IMR-90 (cell line): ENCODE measurements at regions not wholly inside any gene's neighbourhood (a gene's known extent, or its start where the extent isn't known, plus 50 kb on each side); places are given as distances from the start of the nearest gene placed in this dataset.

ENCODE experiments used
- ATAC-seq: fragments of 200-7000 bp; cut with Tn5 transposase; 2 replicates; pipeline ENCODE4 v1.9.1; 2020; ENCODE audit warnings: low read depth, mild to moderate bottlenecking, moderate library complexity
- BruUV-seq: library from RNA; stranded (reverse); fragments of 400-500 nt; replicated peaks from 2 replicates; lab custom pipeline; 2021; lab: Mats Ljungman, UMichigan
- CTCF ChIA-PET: fragments of 300-600 bp; formaldehyde crosslinking; extraction: SDS; loops from one replicate; lab custom pipeline; 2021; ENCODE audit warnings: antibody characterized with exemption; lab: Yijun Ruan, JAX
- POLR2A ChIA-PET: fragments of 300-600 bp; sonication (Branson Sonifier 250); formaldehyde crosslinking; loops from one replicate; lab custom pipeline; 2022; ENCODE audit warnings: antibody characterized with exemption; ENCODE audit not compliant: unreplicated experiment; lab: Charles Lee
- DNase-seq: peaks from one replicate; pipeline ENCODE4 v3.0.0; 2013
- H2AFZ ChIP-seq: replicated peaks from 2 replicates; pipeline ENCODE3; 2013; ENCODE audit warnings: low read length, mild to moderate bottlenecking; ENCODE audit not compliant: poor library complexity
- H2AK5ac ChIP-seq: 2 replicates; pipeline ENCODE4 v1.6.1; 2013; ENCODE audit warnings: low read depth, low read length, inconsistent platforms
- H2AK9ac ChIP-seq: replicated peaks from 2 replicates; pipeline ENCODE3; 2013; ENCODE audit warnings: mild to moderate bottlenecking, low read depth, low read length, moderate library complexity; ENCODE audit not compliant: poor library complexity
- H2BK120ac ChIP-seq: 2 replicates; pipeline ENCODE4 v1.6.1; 2013; ENCODE audit warnings: low read depth, low read length, inconsistent platforms
- H2BK15ac ChIP-seq: 3 replicates; pipeline ENCODE4 v1.6.1; 2013; ENCODE audit warnings: low read depth, low read length, inconsistent platforms
- H2BK20ac ChIP-seq: 2 replicates; pipeline ENCODE4 v1.6.1; 2013; ENCODE audit warnings: low read depth, mild to moderate bottlenecking, inconsistent platforms, low read length, moderate library complexity
- H2BK5ac ChIP-seq: 2 replicates; pipeline ENCODE4 v1.6.1; 2013; ENCODE audit warnings: mild to moderate bottlenecking, low read depth, low read length, inconsistent platforms; ENCODE audit not compliant: poor library complexity, severe bottlenecking
- H3K14ac ChIP-seq: replicated peaks from 2 replicates; pipeline ENCODE4 v1.6.1; 2013; ENCODE audit warnings: low read depth, low read length, inconsistent platforms
- H3K18ac ChIP-seq: 2 replicates; pipeline ENCODE4 v1.6.1; 2013; ENCODE audit warnings: low read depth, low read length, control low read depth
- H3K23ac ChIP-seq: 2 replicates; pipeline ENCODE4 v1.6.1; 2013; ENCODE audit warnings: low read depth, low read length, inconsistent platforms
- H3K27ac ChIP-seq: 2 replicates; pipeline ENCODE4 v1.5.1; 2013; ENCODE audit warnings: mild to moderate bottlenecking, control low read depth, low read length; ENCODE audit not compliant: insufficient read depth
- H3K27me3 ChIP-seq: 2 replicates; pipeline ENCODE4 v1.6.1; 2013; ENCODE audit warnings: low read length; ENCODE audit not compliant: control insufficient read depth, insufficient read depth
- H3K36me3 ChIP-seq: 2 replicates; pipeline ENCODE4 v1.6.1; 2013; ENCODE audit warnings: low read length, mixed read lengths; ENCODE audit not compliant: control insufficient read depth, insufficient read depth
- H3K4ac ChIP-seq: 2 replicates; pipeline ENCODE4 v1.6.1; 2013; ENCODE audit warnings: low read depth, low read length, inconsistent platforms
- H3K4me1 ChIP-seq: 2 replicates; pipeline ENCODE4 v1.6.1; 2013; ENCODE audit warnings: low read length, mixed read lengths; ENCODE audit not compliant: control insufficient read depth, insufficient read depth
- H3K4me2 ChIP-seq: 2 replicates; pipeline ENCODE4 v1.6.1; 2013; ENCODE audit warnings: low read depth, mild to moderate bottlenecking, control low read depth, low read length, moderate library complexity
- H3K4me3 ChIP-seq: 2 replicates; pipeline ENCODE4 v1.5.1; 2013; ENCODE audit warnings: low read depth, mild to moderate bottlenecking, control low read depth, low read length, moderate library complexity; ENCODE audit not compliant: insufficient read depth
- H3K56ac ChIP-seq: 2 replicates; pipeline ENCODE4 v1.6.1; 2013; ENCODE audit warnings: low read length, inconsistent platforms; ENCODE audit not compliant: insufficient read depth; ENCODE audit errors: extremely low read depth
- H3K79me1 ChIP-seq, 2 experiments: 2 replicates each; pipeline ENCODE4 v1.6.1; 2013; ENCODE audit warnings: low read length in 2 of 2, inconsistent platforms in 1 of 2, low read depth in 1 of 2
- H3K9ac ChIP-seq: 2 replicates; pipeline ENCODE4 v1.6.1; 2013; ENCODE audit warnings: low read depth, low read length, control low read depth
- H3K9me1 ChIP-seq: 2 replicates; pipeline ENCODE4 v1.6.1; 2013; ENCODE audit warnings: low read length, inconsistent platforms; ENCODE audit not compliant: insufficient read depth
- H3K9me3 ChIP-seq: 2 replicates; pipeline ENCODE4 v1.6.1; 2013; ENCODE audit warnings: low read length; ENCODE audit not compliant: control insufficient read depth, insufficient read depth
- H4K20me1 ChIP-seq: 2 replicates; pipeline ENCODE4 v1.6.1; 2013; ENCODE audit warnings: low read length, inconsistent platforms; ENCODE audit not compliant: insufficient read depth
- H4K5ac ChIP-seq: 2 replicates; pipeline ENCODE4 v1.6.1; 2013; ENCODE audit warnings: mild to moderate bottlenecking, low read depth, low read length, control low read depth
- H4K8ac ChIP-seq, 2 experiments: 2 replicates each; pipeline ENCODE4 v1.6.1; 2013; ENCODE audit warnings: low read depth in 2 of 2, low read length in 2 of 2, control low read depth in 1 of 2, inconsistent platforms in 1 of 2
- H4K91ac ChIP-seq: 2 replicates; pipeline ENCODE4 v1.6.1; 2013; ENCODE audit warnings: low read depth, low read length, inconsistent platforms; ENCODE audit not compliant: insufficient read depth
- CEBPB ChIP-seq: IDR thresholded peaks from 2 replicates; pipeline ENCODE4 v1.6.1; 2012; ENCODE audit warnings: low read depth, low read length, improper control_type of control experiment
- FOS ChIP-seq: fragments of 150-350 bp; IDR thresholded peaks from 2 replicates; pipeline ENCODE4 v1.6.1; 2016; ENCODE audit warnings: low read depth, low read length
- MAFK ChIP-seq: IDR thresholded peaks from 2 replicates; pipeline ENCODE4 v1.6.1; 2012; ENCODE audit warnings: low read depth, low read length, improper control_type of control experiment
- MAZ ChIP-seq: IDR thresholded peaks from 2 replicates; pipeline ENCODE4 v1.6.1; 2012; ENCODE audit warnings: low read depth, mild to moderate bottlenecking, low read length, improper control_type of control experiment, moderate library complexity, borderline replicate concordance
- MXI1 ChIP-seq: IDR thresholded peaks from 2 replicates; pipeline ENCODE4 v1.6.1; 2012; ENCODE audit warnings: low read depth, mild to moderate bottlenecking, low read length, moderate library complexity, borderline replicate concordance
- NFE2L2 ChIP-seq: fragments of 150-350 bp; IDR thresholded peaks from 2 replicates; pipeline ENCODE4 v1.6.1; 2016; ENCODE audit warnings: low read depth, mild to moderate bottlenecking, low read length
- RAD21 ChIP-seq: IDR thresholded peaks from 2 replicates; pipeline ENCODE4 v1.6.1; 2012; ENCODE audit warnings: low read length, improper control_type of control experiment
- RCOR1 ChIP-seq: IDR thresholded peaks from 2 replicates; pipeline ENCODE4 v1.6.1; 2012; ENCODE audit warnings: mild to moderate bottlenecking, low read length, improper control_type of control experiment; ENCODE audit not compliant: insufficient replicate concordance
- WGBS, 2 experiments: methylation state at CpG; one replicate each; pipeline versions ENCODE4 v1.1.5 to v1.1.7; 2013; ENCODE audit warnings: missing lambda C conversion rate in 2 of 2; ENCODE audit not compliant: insufficient read length in 1 of 2; ENCODE audit errors: extremely low coverage in 2 of 2; 5-methylcytosine and 5-hydroxymethylcytosine counted together
- dilution Hi-C: fragments of 300-500 bp; cut with HindIII; formaldehyde crosslinking; loops from one replicate; pipeline ENCODE4 v1.14.3; 2018; ENCODE audit warnings: low sequenced_read_pairs; ENCODE audit not compliant: unreplicated experiment
- in situ Hi-C: fragments of 300-500 bp; cut with MboI; formaldehyde crosslinking; loops from 3 replicates; pipeline ENCODE4 v1.14.3; 2019; ENCODE audit warnings: low sequenced_read_pairs, inconsistent platforms, mixed read lengths
- intact Hi-C: fragments of 100-400 bp; cut with micrococcal nuclease; formaldehyde crosslinking; loops from 2 replicates; pipeline ENCODE4 v1.10.0; 2022
- TF ChIP-seq, protein P1 (sequence below): fragments of 150-350 bp; IDR thresholded peaks from 2 replicates; pipeline ENCODE4 v1.6.1; 2017; ENCODE audit warnings: mild to moderate bottlenecking, antibody characterized with exemption, low read length, low read depth
- TF ChIP-seq, protein P2 (sequence below): conservative IDR thresholded peaks from 2 replicates; pipeline ENCODE4 v1.5.1; 2012; ENCODE audit warnings: mild to moderate bottlenecking, low read depth, low read length, improper control_type of control experiment
- TF ChIP-seq, protein P3 (sequence below): fragments of 150-350 bp; IDR thresholded peaks from 2 replicates; pipeline ENCODE4 v1.6.1; 2016; ENCODE audit warnings: low read depth, mild to moderate bottlenecking, low read length, moderate library complexity, borderline replicate concordance

DNA sequence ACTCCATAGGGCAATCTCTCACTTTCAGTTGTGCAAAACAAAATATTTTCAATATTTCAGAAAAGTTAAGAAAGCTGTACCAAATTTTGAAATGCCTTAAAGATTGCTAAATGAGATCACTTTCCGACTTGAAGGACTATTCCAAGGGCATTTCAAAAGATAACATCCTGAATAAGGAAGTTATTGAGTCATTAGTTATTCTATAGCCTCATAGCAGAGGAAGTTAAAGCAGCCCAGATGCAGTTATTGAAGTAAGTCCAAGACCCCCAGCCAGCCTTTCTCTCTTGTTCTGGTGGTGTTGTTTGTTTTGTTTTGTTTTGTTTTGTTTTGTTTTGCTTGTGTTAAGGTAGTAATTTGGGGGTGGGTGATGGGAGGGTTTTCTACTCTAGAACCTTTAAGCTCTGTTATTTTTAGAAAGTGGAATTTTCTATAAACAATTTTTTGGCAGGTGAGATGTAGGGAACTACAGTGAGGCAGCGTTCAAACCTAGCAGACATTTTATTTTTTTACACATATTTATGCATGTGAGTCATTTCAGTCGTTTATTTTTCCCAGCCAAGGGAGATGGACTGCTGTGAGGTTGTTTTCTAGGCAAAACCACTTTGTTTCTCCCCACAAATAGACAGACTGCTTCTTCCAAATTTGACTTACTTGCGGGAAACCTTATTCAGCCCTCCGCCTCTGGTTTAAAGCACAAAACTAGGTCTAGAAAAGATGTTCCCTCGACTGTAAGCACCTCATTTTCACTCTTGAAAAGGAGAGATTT, 216.3 kb upstream of the ARPP21 start:
- dilution Hi-C loops (no loop called here), intact Hi-C loops (no loop called here), in situ Hi-C loops (no loop called here)
- no peak overlapping the region for H2BK15ac ChIP-seq
- no peak overlapping the region for H3K56ac ChIP-seq
- H4K20me1 ChIP-seq: no peaks in the 10 kb centered on the region
- TF ChIP-seq MAFK: no peak
- TF ChIP-seq NFE2L2: no peak
- TF ChIP-seq, protein P1, sequence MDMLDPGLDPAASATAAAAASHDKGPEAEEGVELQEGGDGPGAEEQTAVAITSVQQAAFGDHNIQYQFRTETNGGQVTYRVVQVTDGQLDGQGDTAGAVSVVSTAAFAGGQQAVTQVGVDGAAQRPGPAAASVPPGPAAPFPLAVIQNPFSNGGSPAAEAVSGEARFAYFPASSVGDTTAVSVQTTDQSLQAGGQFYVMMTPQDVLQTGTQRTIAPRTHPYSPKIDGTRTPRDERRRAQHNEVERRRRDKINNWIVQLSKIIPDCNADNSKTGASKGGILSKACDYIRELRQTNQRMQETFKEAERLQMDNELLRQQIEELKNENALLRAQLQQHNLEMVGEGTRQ: no peak
- TF ChIP-seq CEBPB: no peak
- TF ChIP-seq MAZ: no peak
- TF ChIP-seq FOS: no peak
- no peak for TF ChIP-seq MXI1
- TF ChIP-seq, protein P2, sequence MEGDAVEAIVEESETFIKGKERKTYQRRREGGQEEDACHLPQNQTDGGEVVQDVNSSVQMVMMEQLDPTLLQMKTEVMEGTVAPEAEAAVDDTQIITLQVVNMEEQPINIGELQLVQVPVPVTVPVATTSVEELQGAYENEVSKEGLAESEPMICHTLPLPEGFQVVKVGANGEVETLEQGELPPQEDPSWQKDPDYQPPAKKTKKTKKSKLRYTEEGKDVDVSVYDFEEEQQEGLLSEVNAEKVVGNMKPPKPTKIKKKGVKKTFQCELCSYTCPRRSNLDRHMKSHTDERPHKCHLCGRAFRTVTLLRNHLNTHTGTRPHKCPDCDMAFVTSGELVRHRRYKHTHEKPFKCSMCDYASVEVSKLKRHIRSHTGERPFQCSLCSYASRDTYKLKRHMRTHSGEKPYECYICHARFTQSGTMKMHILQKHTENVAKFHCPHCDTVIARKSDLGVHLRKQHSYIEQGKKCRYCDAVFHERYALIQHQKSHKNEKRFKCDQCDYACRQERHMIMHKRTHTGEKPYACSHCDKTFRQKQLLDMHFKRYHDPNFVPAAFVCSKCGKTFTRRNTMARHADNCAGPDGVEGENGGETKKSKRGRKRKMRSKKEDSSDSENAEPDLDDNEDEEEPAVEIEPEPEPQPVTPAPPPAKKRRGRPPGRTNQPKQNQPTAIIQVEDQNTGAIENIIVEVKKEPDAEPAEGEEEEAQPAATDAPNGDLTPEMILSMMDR: no peak
- no peak for TF ChIP-seq RCOR1
- TF ChIP-seq RAD21: no peak
- TF ChIP-seq, protein P3, sequence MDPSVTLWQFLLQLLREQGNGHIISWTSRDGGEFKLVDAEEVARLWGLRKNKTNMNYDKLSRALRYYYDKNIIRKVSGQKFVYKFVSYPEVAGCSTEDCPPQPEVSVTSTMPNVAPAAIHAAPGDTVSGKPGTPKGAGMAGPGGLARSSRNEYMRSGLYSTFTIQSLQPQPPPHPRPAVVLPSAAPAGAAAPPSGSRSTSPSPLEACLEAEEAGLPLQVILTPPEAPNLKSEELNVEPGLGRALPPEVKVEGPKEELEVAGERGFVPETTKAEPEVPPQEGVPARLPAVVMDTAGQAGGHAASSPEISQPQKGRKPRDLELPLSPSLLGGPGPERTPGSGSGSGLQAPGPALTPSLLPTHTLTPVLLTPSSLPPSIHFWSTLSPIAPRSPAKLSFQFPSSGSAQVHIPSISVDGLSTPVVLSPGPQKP: no peak
- H3K9ac ChIP-seq: no peak overlapping the region
- no peaks in the 10 kb centered on the region for H3K27me3 ChIP-seq
- H2AK9ac ChIP-seq: no peak overlapping the region
- H3K18ac ChIP-seq: no peak overlapping the region
- H3K4me3 ChIP-seq: no peak overlapping the region
- no peak overlapping the region for H4K8ac ChIP-seq
- H3K27ac ChIP-seq: no peak overlapping the region
- H3K36me3 ChIP-seq: no peaks in the 10 kb centered on the region
- peaks cover 2% of the 10 kb centered on the region; the same call in 1 of the 2 replicates for H3K9me3 ChIP-seq
- no peak overlapping the region for H3K4ac ChIP-seq
- no peak overlapping the region for H2AK5ac ChIP-seq
- H4K91ac ChIP-seq: no peak overlapping the region
- H4K5ac ChIP-seq: no peak overlapping the region
- no TSS peak for BruUV-seq
- no peak for DNase-seq
- CTCF ChIA-PET: no interaction called here
- POLR2A ChIA-PET: no interaction called here
- WGBS, 2 experiments: no CpG with 5 or more reads among the region's 6 CpGs
- no peak overlapping the region for H3K23ac ChIP-seq
- H3K9me1 ChIP-seq: no peaks in the 10 kb centered on the region
- no peak overlapping the region for H2BK5ac ChIP-seq
- H3K4me1 ChIP-seq: no peaks in the 10 kb centered on the region
- H3K79me1 ChIP-seq: no peaks in the 10 kb centered on the region
- no peak for ATAC-seq
- H2AFZ ChIP-seq: no peak overlapping the region
- no peak overlapping the region for H3K14ac ChIP-seq
- H2BK20ac ChIP-seq: no peak overlapping the region
- H3K4me2 ChIP-seq: no peak overlapping the region
- no peak overlapping the region for H2BK120ac ChIP-seq
